ENCODE measurements at regions not wholly inside any gene's neighbourhood (a gene's known extent, or its start where the extent isn't known, plus 50 kb on each side); places are given as distances from the start of the nearest gene placed in this dataset.

DNA sequence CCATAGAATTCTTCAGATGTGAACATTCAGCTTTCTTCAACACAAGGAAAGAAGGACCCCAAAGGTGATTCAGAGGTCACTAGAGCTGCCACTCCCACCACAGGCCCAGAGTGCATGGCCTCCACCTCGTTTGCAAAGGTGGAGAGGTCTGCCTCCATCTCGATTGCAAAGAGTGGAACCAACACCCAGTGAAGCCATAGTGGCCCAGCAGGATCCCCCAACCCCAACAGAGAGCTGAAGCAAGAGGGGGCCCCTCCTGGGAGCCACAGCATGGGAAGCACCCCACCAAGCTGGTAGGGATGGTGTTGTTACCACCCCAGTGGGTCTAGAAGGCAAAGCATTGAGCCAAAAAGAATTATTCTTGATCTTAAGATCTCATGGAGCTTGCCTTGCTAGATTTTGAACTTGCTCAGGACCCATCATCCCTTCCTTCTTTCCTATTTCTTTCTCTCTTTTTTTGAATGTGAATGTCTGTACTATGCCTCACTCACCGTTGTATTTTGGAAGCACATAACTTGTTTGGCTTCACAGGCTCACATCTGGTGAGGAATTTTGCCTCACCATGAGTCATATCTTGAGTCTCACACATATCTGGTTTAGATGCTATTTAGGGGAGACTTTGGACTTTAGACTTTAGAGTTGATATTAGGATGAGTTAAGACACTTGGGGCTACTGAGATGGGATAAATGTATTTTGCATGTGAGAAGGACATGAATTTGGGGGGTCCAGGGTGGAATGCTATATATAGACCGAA, 119.2 kb downstream of the ANKRD60 start:
- DNase-seq, result no peak

GRCh38 chr20:58107533-58107932, 120.9 kb downstream of the ANKRD60 start:
- DNase-seq, result no peak

DNA sequence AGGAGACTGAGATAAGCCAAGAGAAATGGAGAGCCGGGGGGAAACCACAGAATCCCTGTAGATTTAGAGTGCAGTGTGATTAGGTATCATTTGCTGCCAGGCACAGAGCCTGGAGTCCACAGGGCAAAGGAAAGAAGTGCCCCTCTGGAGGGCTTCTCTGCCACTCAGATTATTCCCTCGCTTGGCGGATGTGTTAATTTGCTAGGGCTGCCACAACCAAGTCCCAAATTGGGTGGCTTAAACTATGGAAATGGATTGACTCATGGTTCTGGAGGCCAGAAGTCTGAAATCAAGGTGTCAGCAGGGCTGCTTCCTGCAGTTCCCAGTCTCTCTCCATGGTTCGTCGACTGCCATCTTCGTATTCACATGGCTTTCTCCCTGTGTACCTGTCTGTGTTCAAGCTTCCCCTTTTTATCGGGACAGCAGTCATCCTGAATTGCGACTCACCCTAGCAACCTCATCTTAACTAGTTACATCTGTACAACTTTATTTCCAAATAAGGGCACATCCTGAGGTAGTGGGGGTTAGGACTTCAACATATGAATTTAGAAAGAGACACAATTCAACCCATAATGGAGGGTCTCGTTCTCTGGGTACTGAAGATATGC, 122.2 kb downstream of the ANKRD60 start:
- no peak for DNase-seq

DNA sequence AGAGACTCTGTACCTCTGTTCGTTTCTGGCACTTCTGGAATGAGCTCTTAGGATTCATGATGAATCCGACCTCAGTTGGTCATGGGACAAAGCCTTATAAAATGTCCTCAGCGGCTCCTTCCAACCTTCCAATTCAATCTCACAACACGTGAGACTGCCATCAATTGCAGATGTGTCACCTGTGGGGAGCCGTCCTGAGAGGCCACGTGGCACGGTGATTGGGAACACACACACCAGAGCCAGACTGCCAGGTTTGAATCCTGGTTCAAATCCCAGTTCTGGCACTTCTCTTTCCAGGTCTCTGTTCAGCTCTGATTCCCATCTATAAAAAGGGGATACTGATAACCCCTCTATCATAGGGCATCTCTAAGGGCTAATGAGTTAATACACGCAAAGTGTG, 124.5 kb downstream of the ANKRD60 start:
- DNase-seq, result no peak

DNA sequence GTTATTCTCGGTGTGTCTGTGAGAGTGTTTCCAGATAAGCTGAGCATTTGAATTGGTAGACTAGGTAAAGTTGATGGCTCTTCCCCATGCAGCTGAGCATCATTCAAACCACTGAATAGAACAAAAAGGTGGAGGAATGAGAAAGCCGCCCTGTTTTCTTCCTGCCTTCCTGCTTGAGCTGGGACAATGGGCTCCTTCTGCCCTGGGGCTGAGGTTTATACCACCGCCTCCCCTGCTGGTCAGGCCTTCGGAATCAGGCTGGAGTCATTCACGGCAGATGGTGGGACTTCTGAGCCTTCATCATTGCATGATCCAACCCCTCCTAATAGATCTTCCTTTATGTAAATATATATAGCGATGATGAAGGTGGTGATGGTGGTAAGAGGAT, 124.9 kb downstream of the ANKRD60 start:
- no peak for DNase-seq

DNA sequence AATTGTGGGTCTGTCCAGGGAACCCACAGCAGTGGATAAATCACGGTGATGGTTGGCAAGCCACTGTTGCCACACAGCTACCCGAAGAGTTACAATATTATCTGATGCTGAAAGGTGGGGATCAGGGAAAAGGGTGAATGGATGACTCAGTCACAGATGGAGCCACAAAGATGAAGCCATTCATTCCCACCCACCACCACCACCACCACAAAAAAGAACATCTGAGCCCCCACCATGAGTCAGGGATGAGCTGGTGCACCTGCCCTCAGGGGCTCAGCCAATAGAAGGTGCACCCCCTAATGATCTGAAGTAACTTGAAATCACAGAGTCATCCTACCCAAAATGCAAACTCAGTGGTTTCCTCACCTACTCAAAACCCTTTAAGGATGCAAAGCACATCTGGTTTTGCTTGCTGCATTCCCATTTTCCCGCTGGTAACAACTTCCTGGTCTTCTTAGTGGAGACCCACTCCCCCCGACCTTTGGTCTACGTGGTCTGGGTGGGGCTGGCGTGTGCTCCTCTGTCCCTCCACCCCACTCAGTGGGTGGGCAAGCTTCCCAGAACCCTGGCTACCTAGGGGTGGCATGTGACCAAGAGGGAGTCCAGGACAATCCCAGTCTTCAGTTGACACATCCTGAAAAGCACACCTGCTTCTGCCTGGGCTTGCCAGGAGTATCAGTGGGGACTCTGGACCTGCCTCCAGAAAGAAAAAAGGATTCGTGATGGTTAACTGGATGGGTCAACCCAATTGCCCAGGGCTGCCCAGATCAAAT, 125.5 kb downstream of the ANKRD60 start:
- no peak for DNase-seq

DNA sequence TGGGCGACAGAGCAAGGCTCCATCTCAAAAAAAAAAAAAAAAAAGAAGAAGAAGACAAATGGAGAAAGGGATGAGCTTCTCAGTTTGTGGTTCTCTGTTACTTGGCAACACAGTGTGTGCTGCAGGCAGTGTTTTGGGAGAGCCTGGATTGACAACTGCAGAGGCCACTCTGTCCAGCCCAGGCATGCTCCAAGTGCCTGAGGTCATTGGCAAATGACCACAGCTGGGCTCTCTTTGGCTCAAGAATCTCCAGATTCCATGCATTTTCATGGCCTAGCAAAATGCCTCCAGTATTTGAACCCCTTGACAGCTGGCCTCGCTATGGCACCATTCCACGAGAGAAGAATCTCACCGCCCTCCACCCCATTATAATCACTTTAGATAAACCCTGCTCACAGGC, 126.2 kb downstream of the ANKRD60 start:
- no peak for DNase-seq

DNA sequence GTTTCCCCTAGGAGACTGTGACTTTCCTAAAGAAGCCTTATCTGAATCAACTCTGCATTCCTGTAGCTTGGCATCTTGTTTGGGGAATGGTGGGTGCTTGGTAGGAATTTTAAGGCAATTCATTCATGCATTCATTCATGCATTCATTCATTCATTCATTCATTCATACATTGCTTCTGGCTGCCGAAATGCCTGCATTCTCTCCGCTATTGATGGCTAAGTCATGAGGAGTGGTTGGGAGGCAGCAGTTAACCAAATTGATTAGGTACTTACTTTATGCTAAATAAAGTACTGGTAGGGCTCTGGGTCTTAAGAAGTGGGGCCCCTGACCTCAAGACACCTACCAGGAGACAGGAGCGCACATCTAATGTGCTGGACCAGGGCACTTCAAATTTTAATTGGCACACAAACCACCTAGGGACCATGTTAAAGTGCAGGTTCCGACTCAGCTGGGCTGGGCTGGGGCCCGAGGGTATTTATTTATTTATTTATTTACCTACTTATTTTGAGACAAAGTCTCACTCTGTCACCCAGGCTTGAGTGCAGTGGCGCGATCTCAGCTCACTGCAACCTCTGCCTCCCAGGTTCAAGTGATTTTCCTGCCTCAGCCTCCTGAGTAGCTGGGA, 127.6 kb downstream of the ANKRD60 start:
- DNase-seq, result no peak

DNA sequence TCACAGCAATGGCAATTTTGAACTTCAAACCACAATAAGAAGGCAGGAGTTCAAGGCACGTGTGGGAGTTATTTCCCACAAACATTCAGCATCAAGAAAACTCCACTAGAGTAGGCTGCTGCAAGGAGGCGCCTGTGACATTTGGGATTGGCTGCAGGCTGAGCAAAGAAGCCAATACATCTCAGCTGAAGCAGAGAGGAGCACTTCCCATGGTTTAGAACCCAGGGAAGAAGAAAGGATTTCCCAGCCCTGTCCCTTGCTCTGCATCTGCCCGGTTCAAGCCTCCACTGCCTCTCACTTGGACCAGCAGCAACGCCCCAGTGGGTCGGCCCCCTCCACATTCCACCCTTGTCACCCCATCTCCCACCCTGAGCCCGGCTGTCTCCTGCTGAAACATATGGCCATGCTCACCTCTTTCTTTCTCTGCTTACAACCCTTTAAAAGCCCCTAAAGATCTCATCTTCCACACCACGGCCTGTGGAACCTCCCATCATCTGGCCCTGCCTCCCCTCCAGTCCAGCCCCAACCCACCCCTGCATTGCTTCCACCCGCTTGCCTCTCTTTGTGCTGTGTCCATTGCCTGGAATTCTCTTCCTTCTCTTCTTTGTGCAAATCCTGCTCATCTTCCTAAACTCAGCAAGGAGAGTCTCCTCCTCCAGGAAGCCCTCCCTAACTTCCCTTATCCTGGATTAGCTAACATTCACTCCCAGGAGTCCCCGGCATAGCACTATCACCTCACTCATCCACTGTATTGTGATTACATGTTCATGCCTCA, 128.3 kb downstream of the ANKRD60 start:
- no peak for DNase-seq

DNA sequence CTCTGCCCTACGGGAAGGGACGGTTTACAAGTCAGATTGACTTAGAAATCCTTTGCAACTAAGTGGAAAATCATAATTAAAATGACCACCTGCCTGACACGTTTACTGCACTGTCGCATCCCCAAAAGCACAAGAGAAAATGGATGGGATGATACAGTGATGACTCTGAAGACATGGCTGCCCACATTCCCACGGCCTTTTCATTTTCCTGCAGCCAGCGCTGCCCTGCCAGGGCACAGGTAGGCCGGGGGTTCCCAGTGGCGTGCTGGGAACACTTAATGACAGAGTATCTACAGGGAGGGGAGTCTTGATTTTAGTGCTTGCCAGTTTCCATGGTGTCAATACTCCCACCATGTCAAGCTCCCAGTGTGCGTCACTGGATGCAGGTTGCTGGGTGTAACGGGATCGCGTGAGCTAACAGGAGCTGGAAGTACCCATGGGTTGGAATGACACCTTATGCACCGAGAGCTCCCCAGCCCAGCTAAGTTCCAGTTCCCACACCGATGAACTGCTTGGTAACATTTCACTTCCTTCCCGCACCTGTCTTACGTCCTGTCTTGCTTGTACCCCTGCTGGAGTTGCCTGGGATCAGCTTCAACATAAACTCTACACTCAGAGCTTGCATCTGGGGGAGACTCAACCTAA, 129.0 kb downstream of the ANKRD60 start:
- no peak for DNase-seq

GRCh38 chr20:58098571-58098970, 129.9 kb downstream of the ANKRD60 start:
- DNase-seq, result no peak

DNA sequence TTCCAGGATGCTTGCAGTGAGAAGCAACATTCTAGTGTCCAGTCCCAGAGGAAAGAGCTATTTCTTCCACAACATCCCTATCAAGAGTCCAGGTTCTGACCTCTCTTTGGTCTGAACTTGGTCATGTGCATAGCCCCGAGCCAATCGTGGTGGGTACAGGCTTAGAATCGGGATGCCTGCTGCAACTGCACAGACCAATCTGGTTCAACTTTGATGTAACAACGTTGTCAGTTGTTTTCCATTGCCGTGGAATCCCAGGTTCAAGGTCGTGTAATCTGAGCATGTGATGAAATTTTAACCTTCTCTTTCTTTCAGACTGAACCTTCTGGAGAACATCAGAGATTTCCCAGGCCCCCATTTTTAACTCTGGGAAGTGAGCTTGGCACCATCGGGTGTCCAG, 130.5 kb downstream of the ANKRD60 start:
- DNase-seq, result no peak

DNA sequence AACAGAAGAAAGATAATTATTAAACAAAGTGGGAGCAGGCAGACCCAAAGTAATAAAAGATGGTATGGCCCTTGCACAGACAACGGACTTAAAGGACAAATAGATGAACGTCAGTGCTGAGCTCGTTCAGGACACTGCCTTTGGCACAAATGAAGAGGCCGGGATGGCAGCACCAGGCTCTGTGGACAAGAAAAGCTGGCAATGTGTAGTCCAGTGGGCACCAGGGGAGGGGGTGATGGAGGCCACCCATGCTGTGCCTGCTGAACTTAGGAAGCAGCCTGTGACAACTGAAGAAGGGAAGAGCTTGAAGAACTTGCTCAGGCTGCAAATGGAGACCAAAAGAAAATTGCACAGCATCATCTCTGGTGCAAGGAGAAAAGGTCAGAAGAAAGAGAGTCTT, 131.0 kb downstream of the ANKRD60 start:
- no peak for DNase-seq

DNA sequence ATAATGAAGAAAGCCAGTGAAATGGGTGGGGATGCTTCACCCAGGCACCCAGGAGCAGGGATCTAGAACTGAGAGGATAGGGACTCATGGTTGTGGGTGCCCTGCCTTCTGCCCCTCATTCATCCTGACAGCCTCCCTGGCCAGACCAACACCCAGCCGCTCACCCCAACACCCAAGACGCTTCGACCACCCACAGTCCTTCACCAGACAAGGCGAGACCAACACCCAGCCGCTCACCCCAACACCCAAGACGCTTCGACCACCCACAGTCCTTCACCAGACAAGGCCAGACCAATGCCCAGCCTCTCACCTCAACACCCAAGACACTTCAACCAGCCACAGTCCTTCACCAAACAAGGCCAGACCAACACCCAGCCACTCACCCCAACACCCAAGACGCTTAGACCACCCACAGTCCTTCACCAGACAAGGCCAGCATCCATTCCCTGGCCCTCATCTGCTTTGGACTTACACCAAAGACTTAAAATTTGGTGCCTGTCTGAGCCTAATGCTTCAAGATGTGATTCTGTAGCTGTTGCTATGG, 131.5 kb downstream of the ANKRD60 start:
- no peak for DNase-seq

DNA sequence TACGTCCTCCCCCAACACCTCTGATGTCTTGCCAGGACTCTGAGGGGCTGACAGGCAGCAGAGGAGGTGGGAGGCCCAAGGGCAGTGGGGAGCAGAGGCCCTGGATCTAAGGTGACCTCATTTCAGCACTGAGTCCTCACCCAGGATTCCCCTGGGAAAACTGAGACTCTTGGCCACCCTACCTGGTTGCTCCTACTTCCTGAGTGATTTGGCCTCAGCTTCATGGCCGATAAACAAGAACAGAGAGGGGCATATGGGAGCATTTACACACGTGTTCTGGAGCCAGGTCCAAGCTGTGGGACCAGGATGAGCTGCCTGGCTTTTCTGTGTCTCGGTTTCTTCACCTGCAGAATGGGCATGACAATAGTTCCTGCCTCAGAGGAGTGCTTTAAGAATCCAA, 133.8 kb downstream of the ANKRD60 start:
- DNase-seq, result no peak

GRCh38 chr20:58094160-58094559, 134.3 kb downstream of the ANKRD60 start:
- DNase-seq, result no peak

- DNase-seq, result no peak
Observed at GRCh38 chr20:58092871-58093270, 135.6 kb downstream of the ANKRD60 start.

DNA sequence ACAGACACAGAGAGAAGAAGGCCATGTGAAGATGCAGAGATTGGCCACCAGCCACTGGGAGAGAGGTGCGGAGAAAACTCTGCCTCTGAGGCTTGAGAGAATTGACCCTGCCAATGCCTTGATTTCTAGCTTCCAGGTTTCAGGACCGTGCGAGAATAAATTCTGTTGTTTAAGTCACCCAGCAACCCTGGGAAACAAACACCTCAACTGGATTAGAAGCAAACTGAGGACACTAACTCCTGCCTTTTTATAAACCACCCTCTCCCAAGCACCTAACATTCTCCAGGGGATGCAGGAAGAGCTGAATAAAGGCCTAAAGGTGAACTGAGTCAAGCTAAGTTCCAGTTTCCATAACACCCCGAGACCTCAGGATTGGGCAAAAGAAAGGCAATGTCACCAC, 136.1 kb downstream of the ANKRD60 start:
- no peak for DNase-seq

GRCh38 chr20:58091810-58092209, 136.6 kb downstream of the ANKRD60 start:
- no peak for DNase-seq

- DNase-seq, result no peak
Observed at GRCh38 chr20:58090161-58090560, 138.3 kb downstream of the ANKRD60 start.

GRCh38 chr20:58088625-58089024, 139.8 kb downstream of the ANKRD60 start:
- DNase-seq, result no peak

- DNase-seq, result no peak
Observed at GRCh38 chr20:58088105-58088504, 140.3 kb downstream of the ANKRD60 start.
